ENCODE measurements at regions not wholly inside any gene's neighbourhood (a gene's known extent, or its start where the extent isn't known, plus 50 kb on each side); places are given as distances from the start of the nearest gene placed in this dataset.

GRCh38 chr12:47023311-47023710 lies 56.1 kb upstream of the PCED1B start:
- Histone ChIP-seq H3K27me3 (ENCODE audit: control insufficient read depth in 3 of 3, insufficient read depth in 3 of 3, low read length in 3 of 3) (peaks cover 0 to 4% (median 0%) of the 10 kb centered on the region in 3 donors), H3K4me3 (ENCODE audit: low read length in 3 of 3) (no peak overlapping the region), H3K9ac (ENCODE audit: low read depth in 1 of 3, low read length in 3 of 3) (no peak overlapping the region), H3K9me3 (ENCODE audit: control insufficient read depth in 3 of 3, low read length in 3 of 3) (no peaks in the 10 kb centered on the region), H3K4me1 (ENCODE audit: control insufficient read depth in 3 of 3, insufficient read depth in 3 of 3, low read length in 3 of 3) (no peaks in the 10 kb centered on the region), H3K27ac (ENCODE audit: low read depth, low read length) (no peak overlapping the region), H3K36me3 (ENCODE audit: control insufficient read depth in 3 of 3, insufficient read depth in 3 of 3, low read length in 3 of 3) (no peaks in the 10 kb centered on the region)

- H3K27ac ChIP-seq (ENCODE audit: low read depth, low read length): no peak overlapping the region
- no peaks in the 10 kb centered on the region for H3K36me3 ChIP-seq (ENCODE audit: control insufficient read depth in 3 of 3, insufficient read depth in 3 of 3, low read length in 3 of 3)
- no peak overlapping the region for H3K9ac ChIP-seq (ENCODE audit: low read depth in 1 of 3, low read length in 3 of 3)
- peaks cover 0 to 4% (median 0%) of the 10 kb centered on the region in 3 donors for H3K27me3 ChIP-seq (ENCODE audit: control insufficient read depth in 3 of 3, insufficient read depth in 3 of 3, low read length in 3 of 3)
- no peak overlapping the region for H3K4me3 ChIP-seq (ENCODE audit: low read length in 3 of 3)
- H3K4me1 ChIP-seq (ENCODE audit: control insufficient read depth in 3 of 3, insufficient read depth in 3 of 3, low read length in 3 of 3): no peaks in the 10 kb centered on the region
- H3K9me3 ChIP-seq (ENCODE audit: control insufficient read depth in 3 of 3, low read length in 3 of 3): no peaks in the 10 kb centered on the region
Observed at GRCh38 chr12:47023953-47024352, 55.5 kb upstream of the PCED1B start.

DNA sequence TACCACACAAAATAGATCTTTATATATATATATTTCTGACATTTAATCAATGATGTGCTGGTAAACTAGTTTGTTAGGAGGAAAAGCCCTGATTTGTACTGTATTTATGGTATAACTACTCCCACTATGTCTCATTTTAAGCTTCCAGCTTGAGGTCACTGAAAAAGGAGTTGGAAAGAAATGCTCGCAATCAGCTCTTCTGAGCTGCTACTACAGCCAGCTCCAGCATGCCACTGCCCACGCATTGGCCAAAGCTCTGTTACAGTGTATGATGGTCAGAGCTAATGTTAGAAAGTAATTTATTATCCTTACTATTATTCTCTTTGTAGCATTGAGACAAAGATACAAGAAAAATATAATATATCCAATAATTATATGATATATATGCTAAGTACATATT lies 55.0 kb upstream of the PCED1B start:
- H3K9me3 ChIP-seq (ENCODE audit: control insufficient read depth in 3 of 3, low read length in 3 of 3): no peaks in the 10 kb centered on the region
- H3K27ac ChIP-seq (ENCODE audit: low read depth, low read length): no peak overlapping the region
- H3K9ac ChIP-seq (ENCODE audit: low read depth in 1 of 3, low read length in 3 of 3): no peak overlapping the region
- no peaks in the 10 kb centered on the region for H3K4me1 ChIP-seq (ENCODE audit: control insufficient read depth in 3 of 3, insufficient read depth in 3 of 3, low read length in 3 of 3)
- H3K36me3 ChIP-seq (ENCODE audit: control insufficient read depth in 3 of 3, insufficient read depth in 3 of 3, low read length in 3 of 3): no peaks in the 10 kb centered on the region
- H3K27me3 ChIP-seq (ENCODE audit: control insufficient read depth in 3 of 3, insufficient read depth in 3 of 3, low read length in 3 of 3): peaks cover 0 to 4% (median 0%) of the 10 kb centered on the region in 3 donors
- H3K4me3 ChIP-seq (ENCODE audit: low read length in 3 of 3): no peak overlapping the region

GRCh38 chr12:47025349-47025748 lies 54.1 kb upstream of the PCED1B start:
- Histone ChIP-seq H3K4me1 (ENCODE audit: control insufficient read depth in 3 of 3, insufficient read depth in 3 of 3, low read length in 3 of 3) (no peaks in the 10 kb centered on the region), H3K27ac (ENCODE audit: low read depth, low read length) (no peak overlapping the region), H3K27me3 (ENCODE audit: control insufficient read depth in 3 of 3, insufficient read depth in 3 of 3, low read length in 3 of 3) (no peaks in the 10 kb centered on the region), H3K9me3 (ENCODE audit: control insufficient read depth in 3 of 3, low read length in 3 of 3) (no peaks in the 10 kb centered on the region), H3K9ac (ENCODE audit: low read depth in 1 of 3, low read length in 3 of 3) (no peak overlapping the region), H3K36me3 (ENCODE audit: control insufficient read depth in 3 of 3, insufficient read depth in 3 of 3, low read length in 3 of 3) (no peaks in the 10 kb centered on the region), H3K4me3 (ENCODE audit: low read length in 3 of 3) (no peak overlapping the region)

DNA sequence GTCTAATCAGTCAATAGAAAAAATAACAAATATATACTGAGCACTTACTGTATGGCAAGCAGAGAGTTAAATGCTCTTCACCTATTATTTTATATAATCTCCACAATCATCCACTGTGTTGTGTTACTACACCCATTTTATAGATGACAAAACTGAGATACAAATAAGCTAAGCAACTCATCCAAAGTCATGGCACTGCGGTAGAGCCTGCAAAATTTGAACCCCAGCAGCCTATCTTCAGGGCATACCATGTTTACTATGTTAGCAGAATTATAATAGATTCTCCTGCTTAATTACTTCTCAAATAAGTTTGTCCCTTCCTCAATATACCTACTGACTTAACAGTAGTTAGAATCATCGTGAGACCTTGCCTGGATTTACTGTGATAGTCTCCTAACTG lies 53.6 kb upstream of the PCED1B start:
- Histone ChIP-seq H3K4me1 (ENCODE audit: control insufficient read depth in 3 of 3, insufficient read depth in 3 of 3, low read length in 3 of 3) (no peaks in the 10 kb centered on the region), H3K9me3 (ENCODE audit: control insufficient read depth in 3 of 3, low read length in 3 of 3) (no peaks in the 10 kb centered on the region)

GRCh38 chr12:47026291-47026690 lies 53.1 kb upstream of the PCED1B start:
- no peak overlapping the region for H3K27ac ChIP-seq (ENCODE audit: low read depth, low read length)
- H3K4me1 ChIP-seq (ENCODE audit: control insufficient read depth in 3 of 3, insufficient read depth in 3 of 3, low read length in 3 of 3): no peaks in the 10 kb centered on the region
- no peaks in the 10 kb centered on the region for H3K9me3 ChIP-seq (ENCODE audit: control insufficient read depth in 3 of 3, low read length in 3 of 3)
- no peaks in the 10 kb centered on the region for H3K36me3 ChIP-seq (ENCODE audit: control insufficient read depth in 3 of 3, insufficient read depth in 3 of 3, low read length in 3 of 3)
- no peak overlapping the region for H3K4me3 ChIP-seq (ENCODE audit: low read length in 3 of 3)
- H3K27me3 ChIP-seq (ENCODE audit: control insufficient read depth in 3 of 3, insufficient read depth in 3 of 3, low read length in 3 of 3): no peaks in the 10 kb centered on the region
- H3K9ac ChIP-seq (ENCODE audit: low read depth in 1 of 3, low read length in 3 of 3): no peak overlapping the region

More for the DNA sequence above, 53.6 kb upstream of the PCED1B start:
- Histone ChIP-seq H3K4me3 (ENCODE audit: low read length in 3 of 3) (no peak overlapping the region), H3K36me3 (ENCODE audit: control insufficient read depth in 3 of 3, insufficient read depth in 3 of 3, low read length in 3 of 3) (no peaks in the 10 kb centered on the region), H3K9ac (ENCODE audit: low read depth in 1 of 3, low read length in 3 of 3) (no peak overlapping the region), H3K27me3 (ENCODE audit: control insufficient read depth in 3 of 3, insufficient read depth in 3 of 3, low read length in 3 of 3) (no peaks in the 10 kb centered on the region), H3K27ac (ENCODE audit: low read depth, low read length) (no peak overlapping the region)
